Activated B cell treated with CpG ODN at 0.5 μM for 24 hours (primary cell): ENCODE measurements at regions not wholly inside any gene's neighbourhood (a gene's known extent, or its start where the extent isn't known, plus 50 kb on each side); places are given as distances from the start of the nearest gene placed in this dataset.

Experiments used
- ATAC-seq: fragments of 200-7000 bp; cut with Tn5 transposase; one replicate; pipeline ENCODE4 v1.10.0; 2021; ENCODE audit warnings: low read depth, mild to moderate bottlenecking, moderate library complexity
- CTCF ChIA-PET: fragments of 350-600 bp; sonication (Branson Sonifier 250); formaldehyde crosslinking; loops from one replicate; lab custom pipeline; 2021; ENCODE audit warnings: antibody characterized with exemption; lab: Charles Lee
- POLR2A ChIA-PET: fragments of 350-600 bp; sonication (Branson Sonifier 250); formaldehyde crosslinking; loops from one replicate; lab custom pipeline; 2021; ENCODE audit warnings: antibody characterized with exemption; lab: Charles Lee
- DNase-seq: peaks from one replicate; pipeline ENCODE4 v3.0.0; 2022
- H3K27ac Mint-ChIP-seq: one replicate; pipeline ENCODE4 v1.8.0; 2020; ENCODE audit warnings: mixed read lengths
- H3K27me3 Mint-ChIP-seq: one replicate; pipeline ENCODE4 v1.8.0; 2021; ENCODE audit warnings: mixed read lengths
- H3K36me3 Mint-ChIP-seq: one replicate; pipeline ENCODE4 v1.8.0; 2021; ENCODE audit warnings: low read depth, mixed read lengths
- H3K4me1 Mint-ChIP-seq: one replicate; pipeline ENCODE4 v1.8.0; 2021; ENCODE audit warnings: mixed read lengths
- H3K4me3 Mint-ChIP-seq: one replicate; pipeline ENCODE4 v1.8.0; 2020; ENCODE audit warnings: mild to moderate bottlenecking, mixed read lengths
- H3K9me3 Mint-ChIP-seq: one replicate; pipeline ENCODE4 v1.8.0; 2020; ENCODE audit warnings: mixed read lengths
- intact Hi-C: fragments of 100-400 bp; cut with micrococcal nuclease; formaldehyde crosslinking; loops from one replicate; pipeline ENCODE4 v1.15.1; 2024
- TF ChIP-seq, protein P1 (sequence below): fragments of 200-600 bp; IDR thresholded peaks from one replicate; pipeline ENCODE4 v1.8.0; 2022; ENCODE audit warnings: antibody characterized with exemption, mild to moderate bottlenecking

DNA sequence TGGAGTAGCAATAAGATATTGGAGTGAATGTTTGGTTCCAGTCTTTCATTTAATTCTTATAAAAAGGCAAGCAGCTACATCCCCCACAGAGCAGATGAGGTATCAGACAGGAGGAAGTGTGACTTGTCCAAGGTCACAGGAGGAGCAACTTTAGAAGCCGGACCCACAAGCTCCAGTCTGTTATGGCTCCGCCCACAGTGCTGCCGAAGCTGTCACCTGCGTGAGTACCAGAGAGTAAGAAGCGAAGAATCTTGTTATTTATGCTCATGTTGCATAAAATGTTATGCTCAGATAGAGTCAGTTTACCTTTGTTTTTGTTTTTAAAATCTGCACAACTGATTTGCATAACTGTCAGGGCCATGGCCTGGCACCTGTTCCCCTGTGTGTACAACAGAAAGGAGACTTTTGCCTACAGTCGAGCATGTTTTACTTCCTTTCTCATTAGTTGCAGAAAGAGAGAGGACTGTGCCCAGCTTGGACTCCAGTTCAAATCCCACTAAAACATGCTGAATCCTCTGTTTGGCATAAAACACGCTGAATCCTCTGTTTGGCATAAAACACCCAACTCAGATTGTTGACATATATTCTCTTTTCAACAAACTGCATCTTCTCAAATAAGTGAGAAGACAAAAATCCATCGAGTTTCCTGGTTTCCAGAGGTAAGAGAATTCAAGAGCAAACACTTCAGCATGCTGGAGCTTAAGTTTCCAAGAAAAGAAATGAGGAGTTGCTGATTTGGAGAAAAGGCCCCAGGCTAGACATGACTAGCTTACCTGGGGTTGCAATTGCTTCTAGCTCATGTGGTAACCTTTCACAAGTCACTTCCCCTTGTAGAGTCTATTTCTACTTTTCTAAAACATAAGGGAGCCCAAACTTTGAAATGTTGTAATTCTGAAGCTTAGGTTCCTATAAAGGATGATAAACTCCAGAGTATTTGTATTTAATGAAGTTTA lies 409.8 kb upstream of the ZMIZ1 start:
- H3K27me3 Mint-ChIP-seq, result peaks cover 9% of the 10 kb centered on the region
- intact Hi-C loops, result no loop called here
- CTCF ChIA-PET, result interaction anchor here (1.2 to 1.4 kb wide), 2 partner anchors 536 to 611 kb away, joined by 3 to 4 read pairs; no protein-coding TSS in a partner anchor
- POLR2A ChIA-PET, result no interaction called here
- peaks cover 16% of the 10 kb centered on the region for H3K4me1 Mint-ChIP-seq
- ATAC-seq (no peak), DNase-seq (no peak)
- TF ChIP-seq, protein P1, sequence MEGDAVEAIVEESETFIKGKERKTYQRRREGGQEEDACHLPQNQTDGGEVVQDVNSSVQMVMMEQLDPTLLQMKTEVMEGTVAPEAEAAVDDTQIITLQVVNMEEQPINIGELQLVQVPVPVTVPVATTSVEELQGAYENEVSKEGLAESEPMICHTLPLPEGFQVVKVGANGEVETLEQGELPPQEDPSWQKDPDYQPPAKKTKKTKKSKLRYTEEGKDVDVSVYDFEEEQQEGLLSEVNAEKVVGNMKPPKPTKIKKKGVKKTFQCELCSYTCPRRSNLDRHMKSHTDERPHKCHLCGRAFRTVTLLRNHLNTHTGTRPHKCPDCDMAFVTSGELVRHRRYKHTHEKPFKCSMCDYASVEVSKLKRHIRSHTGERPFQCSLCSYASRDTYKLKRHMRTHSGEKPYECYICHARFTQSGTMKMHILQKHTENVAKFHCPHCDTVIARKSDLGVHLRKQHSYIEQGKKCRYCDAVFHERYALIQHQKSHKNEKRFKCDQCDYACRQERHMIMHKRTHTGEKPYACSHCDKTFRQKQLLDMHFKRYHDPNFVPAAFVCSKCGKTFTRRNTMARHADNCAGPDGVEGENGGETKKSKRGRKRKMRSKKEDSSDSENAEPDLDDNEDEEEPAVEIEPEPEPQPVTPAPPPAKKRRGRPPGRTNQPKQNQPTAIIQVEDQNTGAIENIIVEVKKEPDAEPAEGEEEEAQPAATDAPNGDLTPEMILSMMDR, result no peak
- no peak overlapping the region for H3K27ac Mint-ChIP-seq
- peak overlapping the region; percentile 6 for H3K4me3 Mint-ChIP-seq
- no peaks in the 10 kb centered on the region for H3K9me3 Mint-ChIP-seq
- H3K36me3 Mint-ChIP-seq, result no peaks in the 10 kb centered on the region

DNA sequence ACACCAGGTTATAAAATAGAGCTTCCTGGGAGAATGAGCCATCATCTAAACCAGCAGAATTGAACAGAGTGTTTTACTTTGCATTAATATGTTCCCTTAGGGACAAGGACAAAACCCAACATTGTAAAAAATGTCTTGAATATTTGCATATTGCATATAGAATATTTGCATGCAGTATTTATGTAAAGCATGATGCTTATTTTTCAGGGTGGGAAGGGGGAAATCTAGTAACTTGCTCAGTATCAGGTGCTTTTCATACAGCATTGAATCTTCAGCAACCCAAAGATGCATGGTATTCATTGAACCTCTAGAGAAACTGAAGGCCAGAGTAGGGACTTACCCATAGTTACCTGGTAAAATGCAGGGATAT lies 409.2 kb upstream of the ZMIZ1 start:
- no peak for ATAC-seq
- TF ChIP-seq, protein P1, result no peak
- ChIA-PET POLR2A (no interaction called here), CTCF (interaction anchor here (1.2 to 1.4 kb wide), 2 partner anchors 536 to 612 kb away, joined by 3 to 4 read pairs; no protein-coding TSS in a partner anchor)
- H3K4me3 Mint-ChIP-seq, result no peak overlapping the region
- intact Hi-C loops, result no loop called here
- H3K36me3 Mint-ChIP-seq, result no peaks in the 10 kb centered on the region
- peaks cover 16% of the 10 kb centered on the region for H3K4me1 Mint-ChIP-seq
- no peak for DNase-seq
- H3K9me3 Mint-ChIP-seq, result no peaks in the 10 kb centered on the region
- peaks cover 7% of the 10 kb centered on the region for H3K27me3 Mint-ChIP-seq
- H3K27ac Mint-ChIP-seq, result no peak overlapping the region

DNA sequence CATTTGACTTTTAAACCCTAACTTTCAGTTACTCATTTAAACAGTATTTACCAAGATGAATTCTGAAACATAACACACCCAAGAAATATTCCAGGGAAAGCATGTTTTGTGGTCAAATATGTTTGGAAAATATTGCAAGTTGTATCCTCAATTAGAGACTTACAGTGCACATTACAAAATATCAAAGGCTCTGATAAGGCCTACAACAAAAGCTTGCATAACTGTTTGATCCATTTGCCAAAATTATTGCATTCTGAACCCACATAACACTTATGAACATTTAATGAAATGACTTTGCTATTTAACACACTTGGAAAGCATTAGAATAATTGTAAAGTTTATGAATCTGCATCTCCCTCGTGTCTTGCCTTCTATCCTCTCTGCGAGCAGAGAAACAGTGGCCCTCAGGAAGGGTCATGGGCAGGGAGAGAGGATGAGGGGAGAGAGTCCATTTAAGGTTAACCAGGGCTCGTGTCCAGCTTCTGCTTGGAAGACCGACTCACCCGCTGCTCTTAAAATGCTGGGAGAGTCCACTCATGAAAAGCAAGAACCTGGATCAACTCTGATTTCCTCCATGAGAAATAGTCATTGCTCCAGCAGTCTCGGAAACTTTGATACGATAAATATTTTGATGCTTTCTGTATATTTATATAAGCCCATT lies 408.2 kb upstream of the ZMIZ1 start:
- POLR2A ChIA-PET, result no interaction called here
- CTCF ChIA-PET, result interaction anchor here (1.0 kb wide), 1 partner anchor 614 kb away, joined by 3 read pairs; no protein-coding TSS in a partner anchor
- intact Hi-C loops, result no loop called here
- Mint-ChIP-seq H3K9me3 (peaks cover 8% of the 10 kb centered on the region), H3K4me1 (peaks cover 16% of the 10 kb centered on the region), H3K27me3 (peaks cover 15% of the 10 kb centered on the region), H3K27ac (no peak overlapping the region), H3K4me3 (no peak overlapping the region), H3K36me3 (no peaks in the 10 kb centered on the region)
- no peak for ATAC-seq
- TF ChIP-seq, protein P1, result no peak
- no peak for DNase-seq

DNA sequence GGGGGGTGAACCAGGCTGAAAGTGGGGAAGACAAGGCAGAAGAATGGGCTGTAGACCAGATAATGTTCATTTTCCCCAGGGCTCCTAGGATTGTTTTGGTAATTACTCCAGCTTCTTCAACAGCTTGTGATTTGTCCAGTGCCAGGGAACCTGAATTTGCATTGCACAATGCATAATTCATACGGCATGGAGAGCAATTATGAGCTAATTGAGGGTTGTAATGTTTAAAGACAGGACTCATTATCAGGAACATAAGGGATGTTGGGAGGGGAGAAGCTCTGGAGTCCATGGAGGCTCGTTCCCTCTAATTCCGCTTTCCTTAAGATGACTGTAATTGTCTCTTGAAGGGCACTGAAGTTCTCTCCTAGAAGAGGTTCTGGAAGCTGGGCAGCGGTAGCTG lies 405.0 kb upstream of the ZMIZ1 start:
- no peak for DNase-seq
- ChIA-PET CTCF (no interaction called here), POLR2A (no interaction called here)
- Mint-ChIP-seq H3K27ac (no peak overlapping the region), H3K9me3 (peaks cover 9% of the 10 kb centered on the region), H3K4me3 (no peak overlapping the region), H3K27me3 (peaks cover 26% of the 10 kb centered on the region), H3K36me3 (no peaks in the 10 kb centered on the region), H3K4me1 (peaks cover 8% of the 10 kb centered on the region)
- TF ChIP-seq, protein P1, result no peak
- intact Hi-C loops, result no loop called here
- ATAC-seq, result no peak
